Tibial artery (tissue), 4 donors: ENCODE measurements at regions not wholly inside any gene's neighbourhood (a gene's known extent, or its start where the extent isn't known, plus 50 kb on each side); places are given as distances from the start of the nearest gene placed in this dataset.

ENCODE experiments used
- DNase-seq, 2 donors: peaks; one replicate each; pipeline ENCODE4 v3.0.0-alpha.2; 2019
- H3K27ac ChIP-seq, 2 donors: fragments of 200-600 bp; sonication (generic) in 1 of 2; 1 replicate in 1 of 2; 2 replicates in 1 of 2; pipeline ENCODE4 v1.5.1; 2018 to 2019; ENCODE audit warnings: mild to moderate bottlenecking in 1 of 2
- H3K27me3 ChIP-seq, 2 donors: fragments of 200-600 bp; sonication (generic) in 1 of 2; one replicate each; pipeline versions ENCODE4 v1.5.1 to v1.6.0; 2016 to 2019
- H3K36me3 ChIP-seq, 3 donors: fragments of 200-600 bp; sonication (generic) in 2 of 3; one replicate each; pipeline ENCODE4 v1.5.1; 2016 to 2019; ENCODE audit warnings: mild to moderate bottlenecking in 2 of 3
- H3K4me1 ChIP-seq, 4 donors: fragments of 200-600 bp; sonication (generic) in 2 of 4; 1 replicate in 3 of 4; 2 replicates in 1 of 4; pipeline ENCODE4 v1.5.1; 2016 to 2019
- H3K4me3 ChIP-seq, 2 donors: fragments of 200-600 bp; sonication (generic) in 1 of 2; 1 replicate in 1 of 2; 2 replicates in 1 of 2; pipeline ENCODE4 v1.5.1; 2018 to 2019; ENCODE audit warnings: mild to moderate bottlenecking in 2 of 2
- H3K9me3 ChIP-seq, 3 donors: fragments of 200-600 bp; sonication (generic) in 1 of 3; one replicate each; pipeline ENCODE4 v1.5.1; 2016 to 2019
- intact Hi-C: fragments of 100-400 bp; cut with DNase I; formaldehyde crosslinking; loops from one replicate; pipeline ENCODE4 v1.15.0; 2023; ENCODE audit warnings: low total_unique reads
- TF ChIP-seq, protein P1 (sequence below), 2 experiments: fragments of 200-600 bp in 1 of 2; fragments of 450-650 bp in 1 of 2; IDR thresholded peaks; one replicate each; pipeline ENCODE4 v1.5.1; 2017 to 2019; ENCODE audit warnings: antibody characterized with exemption in 2 of 2, mild to moderate bottlenecking in 1 of 2, moderate library complexity in 1 of 2

DNA sequence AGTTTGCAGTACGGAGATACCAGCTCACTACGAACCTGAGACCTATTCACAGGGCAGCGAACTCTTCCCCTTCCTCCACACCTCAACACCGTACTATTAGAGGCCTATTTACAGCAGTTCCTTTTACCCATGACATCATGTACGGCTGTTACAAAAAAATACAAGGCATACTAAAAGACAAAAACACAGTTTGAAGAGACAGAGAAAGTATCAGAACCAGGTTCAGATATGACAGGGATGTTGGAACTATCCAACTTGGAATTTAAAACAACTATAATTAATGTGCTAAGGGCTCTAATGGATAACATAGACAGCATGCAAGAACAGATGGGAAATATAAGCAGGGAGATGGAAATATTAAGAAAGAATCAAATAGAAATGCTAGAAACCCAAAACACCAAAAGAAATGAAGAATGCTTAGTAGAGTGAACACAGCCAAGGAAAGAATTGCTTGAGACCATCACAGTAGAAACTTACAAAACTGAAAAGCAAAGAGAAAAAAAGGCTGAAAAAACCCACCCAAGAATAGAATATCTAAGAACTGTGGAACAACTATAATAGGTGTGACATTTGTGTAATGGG is 99.2 kb upstream of the ZNF521 start:
- TF ChIP-seq, protein P1, sequence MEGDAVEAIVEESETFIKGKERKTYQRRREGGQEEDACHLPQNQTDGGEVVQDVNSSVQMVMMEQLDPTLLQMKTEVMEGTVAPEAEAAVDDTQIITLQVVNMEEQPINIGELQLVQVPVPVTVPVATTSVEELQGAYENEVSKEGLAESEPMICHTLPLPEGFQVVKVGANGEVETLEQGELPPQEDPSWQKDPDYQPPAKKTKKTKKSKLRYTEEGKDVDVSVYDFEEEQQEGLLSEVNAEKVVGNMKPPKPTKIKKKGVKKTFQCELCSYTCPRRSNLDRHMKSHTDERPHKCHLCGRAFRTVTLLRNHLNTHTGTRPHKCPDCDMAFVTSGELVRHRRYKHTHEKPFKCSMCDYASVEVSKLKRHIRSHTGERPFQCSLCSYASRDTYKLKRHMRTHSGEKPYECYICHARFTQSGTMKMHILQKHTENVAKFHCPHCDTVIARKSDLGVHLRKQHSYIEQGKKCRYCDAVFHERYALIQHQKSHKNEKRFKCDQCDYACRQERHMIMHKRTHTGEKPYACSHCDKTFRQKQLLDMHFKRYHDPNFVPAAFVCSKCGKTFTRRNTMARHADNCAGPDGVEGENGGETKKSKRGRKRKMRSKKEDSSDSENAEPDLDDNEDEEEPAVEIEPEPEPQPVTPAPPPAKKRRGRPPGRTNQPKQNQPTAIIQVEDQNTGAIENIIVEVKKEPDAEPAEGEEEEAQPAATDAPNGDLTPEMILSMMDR (IDR thresholded peaks at IDR 0.05) = no peak
- Histone ChIP-seq H3K27ac (no peak overlapping the region), H3K27me3 (no peaks in the 10 kb centered on the region), H3K4me1 (peaks cover 0 to 19% (median 11%) of the 10 kb centered on the region in 4 donors), H3K9me3 (peaks cover 0 to 5% (median 0%) of the 10 kb centered on the region in 3 donors), H3K4me3 (no peak overlapping the region), H3K36me3 (no peaks in the 10 kb centered on the region)
- intact Hi-C loops = no loop called here
- no peak for DNase-seq

- Histone ChIP-seq H3K27ac (no peak overlapping the region), H3K4me1 (peaks cover 0 to 7% (median 5%) of the 10 kb centered on the region in 4 donors), H3K9me3 (peaks cover 0 to 5% (median 0%) of the 10 kb centered on the region in 3 donors), H3K27me3 (no peaks in the 10 kb centered on the region), H3K36me3 (no peaks in the 10 kb centered on the region), H3K4me3 (no peak overlapping the region)
- TF ChIP-seq, protein P1 (IDR thresholded peaks at IDR 0.05) = no peak
- no peak for DNase-seq
- intact Hi-C loops = no loop called here
These were observed 97.1 kb upstream of the ZNF521 start for GRCh38 chr18:25449046-25449445.

GRCh38 chr18:25446972-25447371 is 95.0 kb upstream of the ZNF521 start:
- Histone ChIP-seq H3K27me3 (no peaks in the 10 kb centered on the region), H3K4me1 (peaks cover 0 to 3% (median 0%) of the 10 kb centered on the region in 4 donors), H3K36me3 (no peaks in the 10 kb centered on the region), H3K9me3 (peaks cover 0 to 5% (median 0%) of the 10 kb centered on the region in 3 donors), H3K27ac (no peak overlapping the region), H3K4me3 (no peak overlapping the region)
- no peak for DNase-seq
- intact Hi-C loops = no loop called here
- TF ChIP-seq, protein P1 (IDR thresholded peaks at IDR 0.05) = no peak

DNA sequence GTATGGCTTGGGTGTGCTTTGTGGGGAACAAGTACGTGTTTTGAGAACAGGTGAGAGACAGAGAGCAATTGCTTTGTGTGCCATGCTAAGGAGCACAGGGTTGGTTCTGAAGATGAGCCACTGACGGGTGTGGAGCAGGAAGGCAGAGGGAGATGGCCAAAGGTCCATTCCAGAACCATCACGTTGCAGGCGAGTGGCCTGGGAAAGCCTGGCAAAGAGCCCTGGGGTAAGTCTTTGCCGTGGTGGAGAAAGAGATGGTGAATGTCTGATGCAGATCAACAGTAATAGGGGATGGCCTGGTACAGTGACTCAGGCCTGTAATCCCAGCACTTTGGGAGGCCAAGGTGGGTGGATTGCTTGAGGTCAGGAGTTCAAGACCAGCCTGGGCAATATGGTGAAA is 93.5 kb upstream of the ZNF521 start:
- no peak for DNase-seq
- TF ChIP-seq, protein P1 (IDR thresholded peaks at IDR 0.05) = no peak
- Histone ChIP-seq H3K27ac (no peak overlapping the region), H3K9me3 (no peaks in the 10 kb centered on the region), H3K4me3 (no peak overlapping the region), H3K4me1 (peaks cover 0 to 3% (median 0%) of the 10 kb centered on the region in 4 donors), H3K36me3 (no peaks in the 10 kb centered on the region), H3K27me3 (no peaks in the 10 kb centered on the region)
- intact Hi-C loops = no loop called here

DNA sequence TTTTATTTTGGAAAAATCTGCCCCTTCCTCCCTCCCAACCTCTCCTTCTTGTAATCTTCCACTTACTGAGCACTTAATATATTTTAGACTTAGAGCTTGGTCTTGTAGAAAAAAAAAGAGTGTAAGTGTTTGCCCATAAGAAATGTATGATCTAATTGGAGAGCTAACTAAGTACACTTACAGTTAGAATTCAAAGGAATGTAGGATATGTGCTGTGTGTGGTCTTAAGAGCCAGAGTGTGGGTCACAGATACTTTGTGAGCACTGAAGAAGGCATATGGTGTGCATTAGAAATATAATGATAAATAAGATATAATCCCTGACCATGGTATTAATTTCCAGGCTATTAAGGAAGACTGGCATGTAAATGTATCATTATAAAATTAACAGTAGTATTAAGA is 91.8 kb upstream of the ZNF521 start:
- no peak for DNase-seq
- intact Hi-C loops = no loop called here
- Histone ChIP-seq H3K27ac (no peak overlapping the region), H3K4me3 (no peak overlapping the region), H3K9me3 (no peaks in the 10 kb centered on the region), H3K4me1 (peaks cover 0 to 3% (median 0%) of the 10 kb centered on the region in 4 donors), H3K36me3 (no peaks in the 10 kb centered on the region), H3K27me3 (no peaks in the 10 kb centered on the region)
- TF ChIP-seq, protein P1 (IDR thresholded peaks at IDR 0.05) = no peak
